ENCODE measurements at regions not wholly inside any gene's neighbourhood (a gene's known extent, or its start where the extent isn't known, plus 50 kb on each side); places are given as distances from the start of the nearest gene placed in this dataset.

DNA sequence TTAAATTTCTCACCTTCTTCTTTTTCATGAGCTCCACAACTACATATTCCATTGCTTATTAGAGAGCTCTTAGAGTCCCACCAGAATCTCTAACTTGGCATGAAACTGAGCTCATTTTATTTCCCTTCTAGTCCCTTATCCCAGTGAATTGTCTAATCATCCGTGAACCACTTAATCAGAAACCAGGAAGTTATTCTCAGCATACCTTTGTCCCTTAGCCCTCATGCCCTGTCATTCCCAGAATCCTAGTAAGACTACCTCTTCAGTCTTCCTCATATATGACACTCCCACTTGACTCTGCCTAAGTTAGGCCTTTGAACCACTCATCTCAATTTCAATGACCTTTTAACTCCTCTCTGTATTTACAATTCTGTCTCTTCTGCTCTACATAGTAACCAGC lies 93.0 kb upstream of the PAPPA start:
- no peaks in the 10 kb centered on the region for H3K27me3 ChIP-seq (ENCODE audit: insufficient read depth, low read depth, severe bottlenecking)

DNA sequence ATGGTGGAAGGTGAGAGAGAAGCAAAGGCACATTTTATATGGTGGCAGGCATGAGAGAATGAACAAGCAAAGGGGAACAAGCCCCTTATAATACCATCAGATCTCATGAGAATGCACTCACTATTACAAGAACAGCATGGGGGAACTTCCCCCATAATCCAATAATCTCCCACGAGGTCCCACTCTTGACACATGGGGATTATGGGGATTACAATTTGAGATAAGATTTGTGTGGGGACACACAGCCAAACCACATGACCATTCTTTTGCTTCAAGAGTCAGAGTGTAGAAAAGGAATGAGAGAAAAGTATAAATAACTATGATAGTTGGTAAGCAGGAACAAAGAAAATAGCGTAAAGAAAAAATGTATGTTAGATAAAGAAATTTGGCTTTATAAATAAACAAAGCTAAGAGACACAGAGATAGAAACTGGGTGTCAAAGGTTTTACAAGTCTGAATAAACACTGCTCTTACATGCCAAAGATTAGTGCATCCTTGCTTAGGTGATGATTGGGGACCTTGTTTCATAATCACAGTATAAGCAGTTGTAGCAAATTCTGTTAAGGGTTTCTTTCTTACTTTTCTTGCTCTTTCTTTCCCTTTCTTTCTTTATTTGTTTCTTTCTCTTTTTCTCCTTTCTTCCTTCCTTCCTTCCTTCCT lies 91.9 kb upstream of the PAPPA start:
- TF ChIP-seq, protein P1, sequence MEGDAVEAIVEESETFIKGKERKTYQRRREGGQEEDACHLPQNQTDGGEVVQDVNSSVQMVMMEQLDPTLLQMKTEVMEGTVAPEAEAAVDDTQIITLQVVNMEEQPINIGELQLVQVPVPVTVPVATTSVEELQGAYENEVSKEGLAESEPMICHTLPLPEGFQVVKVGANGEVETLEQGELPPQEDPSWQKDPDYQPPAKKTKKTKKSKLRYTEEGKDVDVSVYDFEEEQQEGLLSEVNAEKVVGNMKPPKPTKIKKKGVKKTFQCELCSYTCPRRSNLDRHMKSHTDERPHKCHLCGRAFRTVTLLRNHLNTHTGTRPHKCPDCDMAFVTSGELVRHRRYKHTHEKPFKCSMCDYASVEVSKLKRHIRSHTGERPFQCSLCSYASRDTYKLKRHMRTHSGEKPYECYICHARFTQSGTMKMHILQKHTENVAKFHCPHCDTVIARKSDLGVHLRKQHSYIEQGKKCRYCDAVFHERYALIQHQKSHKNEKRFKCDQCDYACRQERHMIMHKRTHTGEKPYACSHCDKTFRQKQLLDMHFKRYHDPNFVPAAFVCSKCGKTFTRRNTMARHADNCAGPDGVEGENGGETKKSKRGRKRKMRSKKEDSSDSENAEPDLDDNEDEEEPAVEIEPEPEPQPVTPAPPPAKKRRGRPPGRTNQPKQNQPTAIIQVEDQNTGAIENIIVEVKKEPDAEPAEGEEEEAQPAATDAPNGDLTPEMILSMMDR (IDR thresholded peaks at IDR 0.05; ENCODE audit: low read depth, low read length) = no peak
- peak; percentile 45 for DNase-seq
- no peak overlapping the region for H3K27ac ChIP-seq
- H3K9me3 ChIP-seq (ENCODE audit: severe bottlenecking) = peaks cover 6% of the 10 kb centered on the region
- no peaks in the 10 kb centered on the region for H3K27me3 ChIP-seq (ENCODE audit: insufficient read depth, low read depth, severe bottlenecking)
- no peaks in the 10 kb centered on the region for H3K36me3 ChIP-seq
- H3K4me3 ChIP-seq (ENCODE audit: low read depth, low read length) = no peak overlapping the region

More for the DNA sequence above, 93.0 kb upstream of the PAPPA start:
- Histone ChIP-seq H3K9me3 (ENCODE audit: severe bottlenecking) (peaks cover 6% of the 10 kb centered on the region), H3K36me3 (no peaks in the 10 kb centered on the region), H3K4me3 (ENCODE audit: low read depth, low read length) (no peak overlapping the region), H3K27ac (no peak overlapping the region)
- no peak for DNase-seq
- TF ChIP-seq, protein P1 (IDR thresholded peaks at IDR 0.05; ENCODE audit: low read depth, low read length) = no peak

DNA sequence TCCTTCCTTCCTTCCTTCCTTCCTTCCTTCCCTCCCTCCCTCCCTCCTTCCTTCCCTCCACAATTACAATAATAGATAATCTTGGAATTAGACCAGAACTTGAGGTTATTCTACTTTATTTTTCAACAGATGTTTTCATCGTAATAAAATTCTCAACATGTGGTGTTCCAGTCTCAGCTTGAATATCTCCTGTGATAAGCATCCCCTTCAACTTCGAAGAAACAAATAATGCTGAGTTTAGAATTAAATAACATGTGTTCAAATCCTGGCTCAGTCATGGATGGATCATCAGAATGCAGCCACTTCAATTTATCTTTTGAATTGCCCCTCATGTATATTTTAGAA lies 91.4 kb upstream of the PAPPA start:
- no peak overlapping the region for H3K27ac ChIP-seq
- no peak for DNase-seq
- no peaks in the 10 kb centered on the region for H3K36me3 ChIP-seq
- H3K27me3 ChIP-seq (ENCODE audit: insufficient read depth, low read depth, severe bottlenecking) = no peaks in the 10 kb centered on the region
- TF ChIP-seq, protein P1 (IDR thresholded peaks at IDR 0.05; ENCODE audit: low read depth, low read length) = no peak
- peaks cover 6% of the 10 kb centered on the region for H3K9me3 ChIP-seq (ENCODE audit: severe bottlenecking)
- no peak overlapping the region for H3K4me3 ChIP-seq (ENCODE audit: low read depth, low read length)

DNA sequence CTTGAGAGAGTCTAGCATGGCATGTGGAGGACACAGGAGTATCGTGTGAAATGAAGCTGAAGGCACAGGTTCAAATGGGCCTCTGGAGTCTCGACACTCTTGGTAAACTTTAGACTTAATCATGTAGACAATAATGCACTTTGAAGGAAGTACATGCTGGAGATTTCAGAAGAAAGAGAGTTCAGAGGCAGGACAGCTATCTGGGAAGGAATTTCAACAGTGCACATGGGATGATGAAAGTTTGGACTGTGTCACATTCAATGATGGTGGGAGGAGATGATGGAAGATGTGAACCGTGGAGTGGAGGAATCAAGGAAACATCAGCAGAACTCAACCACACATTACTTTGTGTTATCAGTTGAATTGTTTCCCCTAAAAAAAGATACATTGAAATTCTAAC lies 88.6 kb upstream of the PAPPA start:
- Histone ChIP-seq H3K4me3 (ENCODE audit: low read depth, low read length) (no peak overlapping the region), H3K27ac (no peak overlapping the region), H3K27me3 (ENCODE audit: insufficient read depth, low read depth, severe bottlenecking) (no peaks in the 10 kb centered on the region), H3K9me3 (ENCODE audit: severe bottlenecking) (peaks cover 6% of the 10 kb centered on the region), H3K36me3 (no peaks in the 10 kb centered on the region)
- TF ChIP-seq, protein P1 (IDR thresholded peaks at IDR 0.05; ENCODE audit: low read depth, low read length) = no peak
- no peak for DNase-seq

DNA sequence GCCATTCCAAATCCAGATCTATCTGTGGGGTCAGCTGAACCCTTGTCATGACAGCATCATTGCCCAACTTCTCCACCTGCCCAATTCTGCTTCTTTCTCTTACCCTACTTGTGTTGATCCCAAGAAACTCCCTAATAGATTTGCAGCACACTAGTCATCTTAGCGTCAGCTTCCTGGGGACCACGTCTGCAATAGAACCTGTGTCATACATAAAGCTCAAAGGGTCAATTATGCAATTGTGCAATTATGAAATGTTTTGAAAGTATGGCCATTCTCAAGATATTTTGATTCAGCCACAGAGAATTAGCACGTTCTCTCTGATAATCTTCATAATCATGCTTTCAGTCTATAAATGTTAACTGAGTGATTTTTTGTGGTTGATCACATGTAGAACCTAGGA lies 87.4 kb upstream of the PAPPA start:
- Histone ChIP-seq H3K27me3 (ENCODE audit: insufficient read depth, low read depth, severe bottlenecking) (no peaks in the 10 kb centered on the region), H3K9me3 (ENCODE audit: severe bottlenecking) (peaks cover 3% of the 10 kb centered on the region), H3K27ac (no peak overlapping the region), H3K4me3 (ENCODE audit: low read depth, low read length) (no peak overlapping the region), H3K36me3 (no peaks in the 10 kb centered on the region)
- TF ChIP-seq, protein P1 (IDR thresholded peaks at IDR 0.05; ENCODE audit: low read depth, low read length) = no peak
- no peak for DNase-seq

DNA sequence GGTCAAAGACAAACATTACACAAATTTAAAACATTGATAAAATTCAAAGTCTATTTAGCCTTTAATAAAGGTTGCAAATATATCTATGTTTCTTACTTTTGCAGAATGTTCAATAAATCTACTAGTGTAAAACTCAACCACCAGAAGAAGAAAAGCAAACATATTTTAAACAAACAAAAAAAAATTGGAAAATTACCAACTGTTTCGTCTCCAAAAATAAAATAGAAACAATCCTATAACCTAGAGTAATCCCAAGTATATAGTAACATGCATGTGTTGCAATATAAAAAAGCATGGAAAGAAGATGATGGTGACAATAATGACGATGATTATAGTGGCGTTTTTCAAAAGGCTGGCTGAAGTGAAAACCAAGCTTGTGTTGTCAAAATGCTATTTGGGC lies 86.0 kb upstream of the PAPPA start:
- Histone ChIP-seq H3K9me3 (ENCODE audit: severe bottlenecking) (no peaks in the 10 kb centered on the region), H3K27me3 (ENCODE audit: insufficient read depth, low read depth, severe bottlenecking) (no peaks in the 10 kb centered on the region), H3K36me3 (no peaks in the 10 kb centered on the region), H3K27ac (no peak overlapping the region), H3K4me3 (ENCODE audit: low read depth, low read length) (no peak overlapping the region)
- no peak for DNase-seq
- TF ChIP-seq, protein P1 (IDR thresholded peaks at IDR 0.05; ENCODE audit: low read depth, low read length) = no peak

Measured in WERI-Rb-1 (cell line).